ENCODE measurements at regions not wholly inside any gene's neighbourhood (a gene's known extent, or its start where the extent isn't known, plus 50 kb on each side); places are given as distances from the start of the nearest gene placed in this dataset.
"Not testable (repeated sequence)": the region's sequence is repeated elsewhere in the genome, so short reads cannot be mapped to it uniquely, and the experiment has no call there.

DNA sequence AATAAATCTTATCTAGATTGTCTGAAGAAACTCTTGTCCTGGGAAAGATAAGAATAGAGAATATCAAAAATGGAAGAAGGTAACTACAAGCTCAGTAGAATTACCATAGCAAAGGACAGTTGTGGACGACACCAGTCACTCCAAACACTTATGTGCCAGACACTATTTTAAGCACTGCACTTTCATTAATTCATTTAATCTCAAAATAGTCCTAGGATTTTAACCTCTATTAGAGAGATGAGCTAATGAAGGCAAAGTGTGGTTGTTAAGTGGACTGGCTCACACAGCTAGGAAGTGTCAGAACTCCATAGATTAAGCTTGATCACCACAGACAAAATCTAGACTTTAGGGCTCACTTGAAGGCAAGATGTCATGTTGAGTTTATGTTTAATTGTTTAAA lies 168.9 kb downstream of the CDC14C start:
- no peaks in the 10 kb centered on the region for H3K79me2 ChIP-seq (ENCODE audit: low read depth)
- H3F3A ChIP-seq (ENCODE audit: insufficient read depth, low read depth): no peaks in the 10 kb centered on the region
- ChIA-PET POLR2A (ENCODE audit: unreplicated experiment) (no interaction called here), CTCF (no interaction called here)
- TF ChIP-seq EZH2 (IDR thresholded peaks at IDR 0.05; ENCODE audit: low read depth): no peak
- TF ChIP-seq, protein P1, sequence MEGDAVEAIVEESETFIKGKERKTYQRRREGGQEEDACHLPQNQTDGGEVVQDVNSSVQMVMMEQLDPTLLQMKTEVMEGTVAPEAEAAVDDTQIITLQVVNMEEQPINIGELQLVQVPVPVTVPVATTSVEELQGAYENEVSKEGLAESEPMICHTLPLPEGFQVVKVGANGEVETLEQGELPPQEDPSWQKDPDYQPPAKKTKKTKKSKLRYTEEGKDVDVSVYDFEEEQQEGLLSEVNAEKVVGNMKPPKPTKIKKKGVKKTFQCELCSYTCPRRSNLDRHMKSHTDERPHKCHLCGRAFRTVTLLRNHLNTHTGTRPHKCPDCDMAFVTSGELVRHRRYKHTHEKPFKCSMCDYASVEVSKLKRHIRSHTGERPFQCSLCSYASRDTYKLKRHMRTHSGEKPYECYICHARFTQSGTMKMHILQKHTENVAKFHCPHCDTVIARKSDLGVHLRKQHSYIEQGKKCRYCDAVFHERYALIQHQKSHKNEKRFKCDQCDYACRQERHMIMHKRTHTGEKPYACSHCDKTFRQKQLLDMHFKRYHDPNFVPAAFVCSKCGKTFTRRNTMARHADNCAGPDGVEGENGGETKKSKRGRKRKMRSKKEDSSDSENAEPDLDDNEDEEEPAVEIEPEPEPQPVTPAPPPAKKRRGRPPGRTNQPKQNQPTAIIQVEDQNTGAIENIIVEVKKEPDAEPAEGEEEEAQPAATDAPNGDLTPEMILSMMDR (conservative IDR thresholded peaks at IDR 0.05): no peak
- H3K4me1 ChIP-seq (replicated peaks; ENCODE audit: insufficient read depth): no peaks in the 10 kb centered on the region
- no peaks in the 10 kb centered on the region for H4K20me1 ChIP-seq (ENCODE audit: insufficient read depth)
- DNase-seq: no peak
- no peaks in the 10 kb centered on the region for H3K27me3 ChIP-seq (ENCODE audit: insufficient read depth, low read depth)
- no peaks in the 10 kb centered on the region for H3K36me3 ChIP-seq (ENCODE audit: low read depth)
- no peak overlapping the region for H2AFZ ChIP-seq
- H3K4me3 ChIP-seq: no peak overlapping the region
- H3K9me2 ChIP-seq (ENCODE audit: insufficient read depth): no peaks in the 10 kb centered on the region
- BruUV-seq (replicated peaks): no TSS peak
- no peak overlapping the region for H3K27ac ChIP-seq
- H3K4me2 ChIP-seq: no peak overlapping the region
- no peaks in the 10 kb centered on the region for H3K9me3 ChIP-seq (ENCODE audit: insufficient read depth, low read depth)
- intact Hi-C loops (cut with micrococcal nuclease; ENCODE audit: unreplicated experiment): no loop called here

DNA sequence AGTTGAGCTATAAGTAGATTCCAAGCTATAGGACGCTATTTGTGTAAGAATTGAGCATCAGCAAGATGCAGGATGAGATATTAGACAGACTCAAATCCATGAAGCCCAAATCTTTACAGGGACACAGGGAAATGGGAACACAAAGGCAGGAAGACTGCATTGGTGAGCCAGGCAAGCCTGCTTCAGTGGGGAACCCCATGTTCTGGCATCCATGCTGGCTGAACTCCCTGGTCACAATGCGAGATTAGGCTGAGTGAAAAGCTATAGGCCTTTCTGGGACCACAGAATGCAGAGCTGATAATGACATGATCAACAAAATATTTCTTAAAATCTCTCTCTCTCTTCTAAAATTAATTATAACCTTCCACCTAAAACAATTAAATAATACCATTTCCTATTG lies 170.5 kb downstream of the CDC14C start:
- H3K9me3 ChIP-seq (ENCODE audit: insufficient read depth, low read depth): no peaks in the 10 kb centered on the region
- ChIA-PET CTCF (no interaction called here), POLR2A (ENCODE audit: unreplicated experiment) (no interaction called here)
- BruUV-seq (replicated peaks): no TSS peak
- intact Hi-C loops (cut with micrococcal nuclease; ENCODE audit: unreplicated experiment): no loop called here
- H3K4me1 ChIP-seq (replicated peaks; ENCODE audit: insufficient read depth): no peaks in the 10 kb centered on the region
- no peak overlapping the region for H3K4me3 ChIP-seq
- no peak overlapping the region for H3K4me2 ChIP-seq
- H3K9me2 ChIP-seq (ENCODE audit: insufficient read depth): 0 out of 2 replicates have a peak, but pooled peaks cover 6% of the 10 kb centered on the region
- no peaks in the 10 kb centered on the region for H3K27me3 ChIP-seq (ENCODE audit: insufficient read depth, low read depth)
- H4K20me1 ChIP-seq (ENCODE audit: insufficient read depth): no peaks in the 10 kb centered on the region
- no peak overlapping the region for H3K27ac ChIP-seq
- H3F3A ChIP-seq (ENCODE audit: insufficient read depth, low read depth): no peaks in the 10 kb centered on the region
- DNase-seq: no peak
- H3K36me3 ChIP-seq (ENCODE audit: low read depth): no peaks in the 10 kb centered on the region
- TF ChIP-seq, protein P1 (conservative IDR thresholded peaks at IDR 0.05): no peak
- no peaks in the 10 kb centered on the region for H3K79me2 ChIP-seq (ENCODE audit: low read depth)
- no peak overlapping the region for H2AFZ ChIP-seq

DNA sequence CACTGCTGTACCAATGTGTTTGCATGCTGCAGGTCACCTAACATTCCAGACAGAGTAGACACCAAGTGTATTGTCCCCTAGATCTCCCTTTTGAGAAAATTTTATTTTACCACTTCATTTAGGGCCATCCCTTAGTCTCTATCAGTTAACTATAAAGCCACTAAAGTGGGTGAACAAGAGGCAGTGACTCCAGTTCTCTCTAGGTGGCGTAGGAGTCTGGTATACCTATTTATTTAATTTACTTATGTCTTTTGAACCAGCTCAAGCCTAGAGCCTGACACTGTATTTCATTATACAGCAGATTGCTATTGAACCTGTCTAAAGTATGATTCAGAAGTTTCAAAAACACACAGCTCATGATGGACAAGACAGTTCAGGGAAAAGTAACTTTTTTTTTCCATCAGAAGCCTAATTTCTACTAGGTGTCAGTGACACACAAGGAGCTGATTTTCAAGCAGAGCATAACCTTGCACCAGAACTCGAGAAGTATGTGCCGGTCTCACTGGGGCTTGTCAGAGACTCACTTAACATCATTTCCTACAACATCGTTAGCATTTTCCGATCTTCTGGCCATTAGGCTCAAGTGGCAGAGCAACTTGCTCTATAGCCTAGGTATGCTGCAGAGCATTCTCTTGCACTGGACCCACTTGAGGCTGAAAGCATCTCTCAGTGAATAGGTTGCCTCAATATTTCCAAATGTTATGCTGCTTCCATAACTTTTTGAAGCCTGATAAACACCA lies 175.4 kb downstream of the CDC14C start:
- Histone ChIP-seq H3K36me3 (ENCODE audit: low read depth) (no peaks in the 10 kb centered on the region), H3K79me2 (ENCODE audit: low read depth) (no peaks in the 10 kb centered on the region), H3K4me3 (no peak overlapping the region), H3K9me2 (ENCODE audit: insufficient read depth) (0 out of 2 replicates have a peak, but pooled peaks cover 6% of the 10 kb centered on the region), H3K27ac (no peak overlapping the region), H3K27me3 (ENCODE audit: insufficient read depth, low read depth) (no peaks in the 10 kb centered on the region), H2AFZ (no peak overlapping the region), H3K4me1 (replicated peaks; ENCODE audit: insufficient read depth) (no peaks in the 10 kb centered on the region), H3K9me3 (ENCODE audit: insufficient read depth, low read depth) (peaks cover 4% of the 10 kb centered on the region; the same call in 1 of the 2 replicates), H3K4me2 (no peak overlapping the region), H4K20me1 (ENCODE audit: insufficient read depth) (no peaks in the 10 kb centered on the region), H3F3A (ENCODE audit: insufficient read depth, low read depth) (no peaks in the 10 kb centered on the region)
- POLR2A ChIA-PET (ENCODE audit: unreplicated experiment): no interaction called here
- no peak for DNase-seq
- CTCF ChIA-PET: no interaction called here
- TF ChIP-seq, protein P1 (conservative IDR thresholded peaks at IDR 0.05): peak; percentile 45
- TF ChIP-seq EZH2 (IDR thresholded peaks at IDR 0.05; ENCODE audit: low read depth): no peak
- intact Hi-C loops (cut with micrococcal nuclease; ENCODE audit: unreplicated experiment): no loop called here
- BruUV-seq (replicated peaks): no TSS peak

DNA sequence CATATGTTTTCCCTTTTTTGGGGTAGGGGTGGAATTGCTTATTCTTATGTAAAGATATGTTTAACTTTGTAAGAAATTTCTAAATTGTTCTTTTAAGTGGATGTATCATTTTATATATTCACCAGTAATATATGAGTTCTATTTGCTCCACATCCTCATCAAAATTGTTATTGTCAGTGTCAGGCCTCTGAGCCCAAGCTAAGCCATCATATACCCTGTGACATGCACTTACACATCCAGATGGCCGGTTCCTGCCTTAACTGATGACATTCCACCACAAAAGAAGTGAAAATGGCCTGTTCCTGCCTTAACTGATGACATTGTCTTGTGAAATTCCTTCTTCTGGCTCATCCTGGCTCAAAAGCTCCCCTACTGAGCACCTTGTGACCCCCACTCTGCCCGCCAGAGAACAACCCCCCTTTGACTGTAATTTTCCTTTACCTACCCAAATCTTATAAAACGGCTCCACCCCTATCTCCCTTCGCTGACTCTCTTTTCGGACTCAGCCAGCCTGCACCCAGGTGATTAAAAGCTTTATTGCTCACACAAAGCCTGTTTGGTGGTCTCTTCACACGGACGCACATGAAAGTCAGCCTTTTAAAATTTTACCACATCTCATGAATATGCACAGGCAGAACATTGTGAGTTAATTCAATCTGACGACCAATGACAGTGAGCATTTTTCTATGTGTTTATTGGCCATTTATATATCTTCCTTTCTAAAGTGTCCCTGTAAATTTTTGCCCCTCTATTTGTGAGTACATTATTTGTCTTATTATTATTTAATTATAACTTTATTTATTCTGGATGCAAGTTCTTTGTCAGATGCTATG lies 176.8 kb downstream of the CDC14C start:
- H3K9me3 ChIP-seq (ENCODE audit: insufficient read depth, low read depth); BruUV-seq (replicated peaks); H3K4me1 ChIP-seq (replicated peaks; ENCODE audit: insufficient read depth); intact Hi-C loops (cut with micrococcal nuclease; ENCODE audit: unreplicated experiment); H3F3A ChIP-seq (ENCODE audit: insufficient read depth, low read depth); POLR2A ChIA-PET (ENCODE audit: unreplicated experiment); H3K4me3 ChIP-seq; H3K27me3 ChIP-seq (ENCODE audit: insufficient read depth, low read depth); DNase-seq; H3K9me2 ChIP-seq (ENCODE audit: insufficient read depth); H3K36me3 ChIP-seq (ENCODE audit: low read depth); H3K27ac ChIP-seq; H4K20me1 ChIP-seq (ENCODE audit: insufficient read depth); H3K4me2 ChIP-seq; H3K79me2 ChIP-seq (ENCODE audit: low read depth); CTCF ChIA-PET; H2AFZ ChIP-seq: not testable (repeated sequence)

Data from PC-9 (cell line).